Left kidney (tissue), 1 donor: ENCODE measurements at regions not wholly inside any gene's neighbourhood (a gene's known extent, or its start where the extent isn't known, plus 50 kb on each side); places are given as distances from the start of the nearest gene placed in this dataset.

Experiments used
- DNase-seq: peaks from one replicate; pipeline ENCODE4 v3.0.0-alpha.2; 2013

DNA sequence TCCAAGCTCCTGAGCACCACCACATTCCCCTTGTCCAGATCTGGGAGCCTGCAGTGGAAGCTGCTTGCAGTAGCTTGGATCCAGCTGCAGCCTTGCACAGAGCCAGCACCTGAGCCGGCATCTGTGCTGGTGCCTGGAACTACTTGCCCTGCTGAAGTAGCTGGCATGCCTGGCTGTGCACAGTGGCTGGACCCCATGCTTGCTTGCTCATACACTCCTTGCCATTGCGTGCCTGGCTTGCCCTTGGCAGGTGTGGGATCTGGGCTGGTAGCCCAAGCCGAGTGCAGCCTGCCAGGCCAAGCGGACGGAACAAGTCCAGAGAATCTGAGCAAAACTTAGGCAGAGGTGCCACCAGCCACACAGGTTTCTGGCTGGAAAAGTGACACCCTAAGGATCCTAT lies 759.9 kb downstream of the IPMK start:
- no peak for DNase-seq

DNA sequence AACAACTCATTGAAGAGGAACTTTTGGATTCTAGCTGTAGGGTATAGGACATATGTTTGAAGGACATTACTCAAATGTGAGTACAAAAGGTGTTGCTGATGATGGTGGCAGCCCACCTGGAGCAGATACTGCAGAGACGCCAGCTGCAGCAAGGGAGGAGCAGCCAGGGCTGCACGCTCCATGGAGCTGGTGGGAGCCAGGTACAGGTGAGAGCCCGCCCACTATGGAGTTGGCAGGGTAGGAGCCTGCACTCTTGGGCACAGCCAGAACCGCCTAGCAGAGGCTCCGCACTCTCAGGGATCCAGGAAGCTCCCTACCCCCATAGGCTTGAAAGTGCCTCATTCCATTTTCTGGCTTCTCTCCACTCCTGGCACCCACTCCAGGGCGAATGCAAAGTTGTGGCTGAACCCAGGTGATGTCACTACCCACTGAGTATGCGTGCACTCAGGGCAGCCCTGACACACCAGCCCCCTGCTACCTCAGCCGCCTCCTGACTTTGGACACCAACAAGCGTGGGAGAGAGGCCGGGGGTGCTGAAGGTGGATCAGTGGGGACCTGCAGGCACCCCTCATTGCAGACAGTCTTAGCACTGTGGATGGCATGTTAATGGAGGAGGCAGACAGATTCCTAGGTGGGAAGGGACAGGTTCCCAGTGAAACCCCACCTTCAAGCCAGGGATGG lies 761.1 kb downstream of the IPMK start:
- no peak for DNase-seq

DNA sequence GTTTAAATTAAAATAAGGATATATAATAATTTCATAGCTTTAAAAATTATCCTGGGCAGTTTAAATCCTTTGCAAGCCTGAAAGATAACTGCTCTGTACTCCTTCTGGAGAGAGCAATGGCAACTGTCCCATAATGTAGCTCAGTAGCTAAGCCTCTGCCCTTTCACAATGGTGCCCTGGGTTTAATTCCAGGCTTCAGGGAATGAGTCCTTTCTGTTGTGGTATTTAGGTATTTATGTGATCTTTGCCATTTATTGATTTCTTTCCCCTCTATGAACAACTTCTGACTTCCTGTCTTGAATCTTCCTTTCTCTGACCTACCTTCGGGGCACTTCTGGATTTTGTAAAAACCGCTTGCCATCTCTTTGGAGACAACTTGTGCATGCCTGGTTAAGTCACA lies 773.2 kb downstream of the IPMK start:
- DNase-seq, result no peak

DNA sequence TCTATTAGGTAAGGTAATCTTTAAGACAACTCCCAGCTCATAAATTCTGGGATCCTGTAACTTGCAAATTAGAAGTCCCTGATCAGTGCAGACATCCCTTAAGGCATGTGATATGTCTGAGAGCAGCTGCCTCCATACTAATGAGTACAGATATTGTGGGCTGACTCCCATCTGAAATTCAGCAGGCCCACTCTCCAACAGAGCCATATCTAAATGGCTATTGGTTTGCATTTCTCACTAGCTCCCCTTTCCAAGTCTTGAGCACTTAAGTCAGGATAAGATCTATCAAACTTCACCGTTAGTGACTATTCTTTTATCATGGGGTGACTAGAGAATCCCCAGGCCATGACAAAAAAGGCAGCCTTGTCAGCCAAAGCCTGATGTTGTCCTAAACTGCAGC lies 785.4 kb downstream of the IPMK start:
- no peak for DNase-seq

DNA sequence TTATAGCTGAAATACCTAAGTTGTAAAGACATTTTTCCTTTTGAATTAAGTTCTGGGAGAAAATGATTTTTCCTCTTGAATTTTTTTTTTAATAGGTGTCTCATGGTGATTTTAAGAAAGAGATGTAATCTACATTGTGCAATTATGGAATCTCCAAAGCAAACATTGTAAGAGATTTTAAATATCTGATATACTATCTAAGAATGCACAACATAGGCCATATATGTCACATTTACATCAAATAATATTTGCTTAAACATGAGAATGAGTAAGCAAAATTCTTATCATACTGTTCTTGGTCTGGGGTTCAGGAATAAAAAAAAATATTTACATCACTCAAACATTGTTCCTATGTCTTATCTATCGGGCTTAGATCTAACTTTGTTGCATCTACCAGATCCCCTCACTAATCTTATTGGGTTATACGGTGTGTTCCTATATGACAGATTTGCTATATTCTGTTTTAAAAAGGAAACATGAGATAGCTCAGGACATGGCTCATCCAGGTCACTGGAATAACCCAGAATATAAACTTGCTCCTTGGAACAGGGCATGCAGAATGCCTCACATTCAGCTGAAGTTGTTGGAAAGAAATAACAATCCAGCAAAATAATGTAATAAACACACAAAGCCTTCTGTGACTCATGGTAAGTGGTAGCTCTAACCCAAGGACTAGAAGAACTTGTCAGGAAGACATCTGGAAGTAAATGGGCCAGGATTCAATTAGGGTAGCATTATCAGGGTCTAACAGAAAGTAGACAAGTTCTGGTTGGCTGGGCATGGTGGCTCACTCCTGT lies 794.7 kb downstream of the IPMK start:
- DNase-seq, result no peak

DNA sequence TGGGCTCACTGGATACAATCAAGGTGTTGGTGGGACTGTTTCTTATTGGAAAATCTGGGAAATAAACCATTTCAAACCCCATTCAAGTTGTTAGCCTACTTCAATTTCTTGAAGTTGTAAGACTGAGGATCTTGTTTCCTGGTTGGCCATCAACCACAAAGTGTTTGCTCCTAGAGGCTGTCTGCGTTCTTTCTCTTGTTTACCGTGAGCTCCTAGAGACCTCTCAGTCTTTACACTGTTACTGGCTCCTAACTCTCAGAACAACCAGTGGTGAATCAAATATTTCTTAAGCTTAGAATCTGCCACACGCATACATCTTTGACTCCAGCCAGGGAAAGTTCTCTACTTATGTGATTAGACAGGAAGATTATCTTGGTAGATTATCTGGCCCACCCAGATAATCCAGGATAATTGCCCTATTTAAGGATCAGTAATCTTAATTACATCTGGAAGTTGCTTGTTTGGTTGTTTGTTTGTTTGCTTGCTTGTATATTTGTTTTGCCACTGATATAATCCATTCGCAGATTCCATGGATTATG lies 798.7 kb downstream of the IPMK start:
- no peak for DNase-seq

DNA sequence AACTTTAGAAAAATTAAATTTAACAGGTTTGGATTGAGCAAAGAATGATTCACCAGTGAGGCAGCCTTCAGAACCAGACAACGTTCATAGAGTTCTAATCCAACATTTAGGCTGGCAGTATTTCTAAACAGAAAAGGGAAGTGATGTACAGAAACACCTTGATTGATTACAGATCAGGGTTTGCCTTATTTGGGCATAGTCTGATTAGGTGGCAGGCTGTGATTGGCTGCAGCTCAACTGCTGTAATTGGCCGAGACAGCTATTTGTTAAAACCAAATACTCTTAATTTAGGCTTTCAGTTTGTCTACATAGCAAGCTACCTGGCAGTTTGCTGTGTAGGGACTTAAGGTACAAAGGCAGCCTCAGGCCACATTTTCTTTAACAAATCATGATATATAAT lies 802.5 kb downstream of the IPMK start:
- DNase-seq, result no peak

DNA sequence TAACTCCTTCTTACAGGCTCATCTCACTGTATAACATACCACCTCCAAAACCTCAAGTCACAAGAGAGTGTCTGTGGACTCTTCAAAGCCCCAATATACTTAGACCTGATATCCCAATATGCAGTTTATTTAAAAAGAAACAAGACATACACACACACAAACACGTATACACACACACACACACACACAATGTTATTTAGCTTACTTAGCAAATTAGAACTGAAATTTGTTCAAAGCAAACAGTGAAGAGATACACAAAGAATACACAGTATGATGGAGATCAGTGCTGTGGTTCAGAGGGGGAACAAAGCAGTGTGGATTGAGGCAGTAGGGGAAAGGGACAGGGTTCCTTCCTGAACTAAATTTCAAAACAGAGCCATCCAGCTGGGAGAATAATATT lies 807.2 kb downstream of the IPMK start:
- DNase-seq, result no peak

DNA sequence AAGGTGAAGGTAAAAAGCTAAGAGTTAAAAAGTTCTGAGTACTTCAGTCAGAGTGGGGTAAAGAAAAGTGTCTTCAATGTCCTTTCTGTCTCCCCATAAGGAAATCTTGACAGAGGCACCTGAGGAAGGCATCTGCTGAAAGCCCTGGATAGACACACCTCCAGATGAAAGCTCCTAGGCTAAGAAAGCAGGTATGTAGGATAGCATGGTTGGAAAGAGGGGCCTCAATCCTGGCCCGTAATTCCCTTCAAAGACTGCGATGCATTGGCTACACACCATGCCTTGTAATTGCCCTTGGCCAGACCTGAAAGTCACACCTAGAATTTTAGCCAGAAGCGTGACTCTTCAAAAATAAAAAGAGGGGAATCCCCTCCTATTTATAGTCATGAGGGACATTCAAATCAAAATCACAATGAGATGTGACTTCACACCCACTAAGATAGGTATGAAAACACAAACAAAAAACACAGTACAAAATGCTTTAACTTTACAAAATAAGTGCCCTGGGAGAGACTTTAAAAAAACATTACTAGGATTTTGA lies 809.7 kb downstream of the IPMK start:
- no peak for DNase-seq

DNA sequence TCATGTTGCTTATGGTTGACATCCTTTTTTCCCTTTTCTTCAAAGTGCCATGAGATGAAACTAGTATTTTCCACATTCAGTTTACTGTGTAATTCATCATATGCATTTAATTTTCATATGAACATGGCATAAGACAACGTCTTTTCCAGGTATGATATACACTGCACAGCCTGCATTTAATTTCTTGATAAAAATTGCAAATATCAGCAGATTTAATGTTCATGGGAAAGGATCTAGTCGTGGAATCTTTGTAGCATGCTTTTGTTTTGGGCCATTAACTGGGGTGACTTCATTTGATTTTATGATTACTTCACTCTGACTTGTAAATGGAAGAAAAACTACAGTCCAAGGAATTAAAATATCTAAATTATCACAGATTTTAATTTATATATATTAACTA lies 837.3 kb downstream of the IPMK start:
- no peak for DNase-seq

DNA sequence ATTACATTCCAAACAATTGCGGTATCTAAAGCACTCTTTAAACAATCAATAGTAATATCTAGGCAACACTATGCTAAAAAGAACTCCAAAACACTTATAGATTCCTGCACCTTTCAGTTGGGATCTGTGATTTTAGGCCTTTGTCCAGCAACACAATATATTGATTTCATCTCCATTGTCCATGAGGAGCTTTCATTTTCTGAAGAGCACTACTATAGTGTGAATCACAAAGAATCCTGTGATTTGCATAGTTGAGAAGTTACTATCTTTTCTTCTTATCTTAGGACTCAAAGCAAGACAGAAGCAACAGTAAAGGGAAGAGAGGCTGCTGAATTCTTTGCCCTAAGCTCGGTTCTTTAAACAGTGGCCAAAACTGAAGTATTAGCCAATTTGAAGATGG lies 846.8 kb downstream of the IPMK start:
- no peak for DNase-seq

DNA sequence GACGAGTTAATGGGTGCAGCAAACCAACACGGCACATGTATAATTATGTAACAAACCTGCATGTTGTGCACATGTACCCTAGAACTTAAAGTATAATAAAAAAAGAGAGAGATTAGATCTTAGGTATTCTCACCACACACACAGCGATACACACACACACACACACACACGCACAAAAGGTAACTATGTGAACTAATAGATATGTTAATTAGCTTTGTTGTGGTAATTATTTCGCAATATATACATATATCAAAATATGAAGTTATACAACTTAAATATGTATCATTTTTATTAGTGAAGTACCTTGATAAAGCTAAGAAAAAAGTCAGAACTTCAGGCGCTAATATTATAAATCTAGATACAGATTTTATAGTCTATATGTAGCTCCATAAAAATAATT lies 849.2 kb downstream of the IPMK start:
- no peak for DNase-seq

DNA sequence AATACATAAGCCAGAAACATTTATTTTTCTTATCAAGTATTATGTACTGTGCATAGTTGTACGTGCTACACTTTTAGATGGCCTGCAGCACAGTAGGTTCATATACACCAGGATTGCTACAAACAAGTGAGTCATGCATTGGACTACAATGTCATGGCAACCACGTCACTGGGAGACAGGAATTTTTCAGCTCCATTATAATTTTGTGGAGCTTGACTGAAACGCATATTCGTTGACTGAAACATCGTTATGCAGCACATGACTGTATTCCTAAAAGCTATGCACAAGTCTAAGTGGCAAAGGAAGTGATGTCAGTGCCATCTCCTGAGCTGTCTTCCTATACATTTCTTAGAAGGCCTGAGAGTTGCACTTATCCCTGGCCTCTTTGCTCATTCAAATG lies 871.8 kb downstream of the IPMK start:
- DNase-seq, result no peak

DNA sequence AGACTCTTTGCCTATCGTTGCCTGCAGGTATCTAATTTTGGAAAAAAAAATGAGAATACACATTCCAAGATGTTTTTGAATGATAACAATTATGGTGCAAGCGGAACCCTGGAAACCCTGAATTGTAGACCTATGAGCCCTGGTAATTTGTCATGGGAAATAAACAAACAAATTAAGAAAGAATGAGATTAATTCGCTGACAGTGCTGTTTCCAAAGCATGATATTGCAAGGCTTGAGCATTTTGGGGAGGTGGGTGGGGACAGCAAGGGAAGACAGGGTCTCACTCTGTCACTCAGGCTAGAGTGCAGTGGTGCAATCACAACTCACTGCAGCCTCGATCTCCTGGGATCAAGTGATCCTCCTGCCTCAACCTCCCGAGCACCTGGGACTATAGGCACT lies 900.3 kb downstream of the IPMK start:
- DNase-seq, result no peak

DNA sequence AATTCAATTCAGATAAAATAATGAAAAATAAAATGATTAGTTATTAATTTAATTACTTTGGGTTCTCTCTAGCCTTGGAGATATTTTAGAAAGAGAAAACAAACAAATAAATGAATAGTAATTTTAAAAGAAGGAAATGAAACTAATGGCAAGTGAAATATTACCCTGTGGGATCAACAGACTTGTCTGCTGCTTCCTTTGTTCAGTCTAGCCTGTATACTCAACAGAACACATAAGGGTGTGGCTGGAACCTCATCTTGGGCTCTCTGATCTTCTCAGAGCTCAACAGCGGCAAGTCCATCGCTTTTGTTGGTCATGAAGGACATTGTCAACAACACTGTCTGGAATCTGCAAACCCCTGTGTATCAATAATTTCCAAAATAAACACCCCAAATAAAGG lies 904.9 kb downstream of the IPMK start:
- no peak for DNase-seq

DNA sequence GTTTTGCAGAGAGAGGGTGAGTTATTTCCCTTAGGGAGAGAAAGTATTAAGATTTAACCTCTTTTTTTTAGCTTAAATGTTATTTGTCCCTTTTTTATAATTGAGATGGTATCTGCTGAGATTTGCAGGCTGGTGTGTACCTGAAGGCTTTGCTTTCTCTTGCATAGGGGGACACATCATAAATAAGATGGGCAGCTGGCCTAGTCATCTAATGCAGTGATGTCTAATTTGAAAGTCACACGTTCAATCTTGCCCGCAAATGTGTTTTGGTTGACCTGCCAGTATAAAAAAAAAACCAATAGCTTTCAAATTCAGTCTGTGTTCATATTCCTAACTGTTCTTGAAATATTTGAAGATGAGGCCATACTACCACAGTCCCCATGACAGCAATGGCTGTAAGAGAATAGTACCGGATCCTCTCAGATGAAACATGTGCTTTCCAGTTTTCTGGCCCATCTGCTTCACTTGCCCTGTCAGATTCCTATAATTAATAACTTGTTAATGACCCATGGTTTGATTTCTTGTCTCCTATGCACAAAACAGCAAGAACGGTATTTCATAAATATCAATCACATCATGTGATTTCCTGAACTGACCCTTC lies 914.2 kb downstream of the IPMK start:
- no peak for DNase-seq

DNA sequence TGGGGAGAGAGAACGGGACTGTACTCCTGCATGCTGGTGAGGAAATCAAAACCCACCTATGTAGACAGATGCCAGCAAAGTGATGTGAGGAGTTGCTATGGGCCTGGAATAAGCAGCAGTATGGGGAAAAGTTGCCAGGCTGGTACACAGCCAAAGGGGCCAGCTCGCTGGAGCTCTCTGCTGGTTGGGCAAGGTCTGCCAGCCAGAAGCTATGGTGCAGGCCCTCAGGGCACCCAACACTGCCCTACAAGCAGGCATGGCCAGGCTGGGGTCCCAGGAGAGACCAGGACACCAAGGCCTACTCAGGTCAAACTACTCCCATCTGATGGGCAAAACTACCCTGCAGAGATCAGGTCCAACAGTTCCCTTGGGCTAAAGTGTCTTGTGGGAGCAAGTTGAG lies 916.6 kb downstream of the IPMK start:
- no peak for DNase-seq

DNA sequence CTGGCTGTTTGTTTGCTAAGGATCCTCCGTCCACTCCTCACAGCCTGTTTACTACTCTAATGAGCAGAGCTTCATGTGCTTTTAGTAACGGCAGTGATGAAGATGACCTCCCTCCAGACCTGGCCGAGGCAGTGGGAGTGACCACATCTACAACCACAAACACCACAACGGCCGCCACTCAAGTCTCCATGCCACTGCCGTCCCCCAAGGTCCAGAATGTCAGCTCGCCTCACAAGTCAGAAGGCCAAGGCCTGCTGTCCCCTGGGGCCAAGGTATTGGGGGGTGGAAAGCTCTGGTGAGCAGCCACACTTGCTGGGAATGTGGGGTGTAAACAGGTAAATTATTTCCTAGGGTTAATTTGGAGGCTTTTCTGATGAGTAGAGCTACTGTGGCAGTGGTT lies 926.4 kb downstream of the IPMK start:
- DNase-seq, result no peak

DNA sequence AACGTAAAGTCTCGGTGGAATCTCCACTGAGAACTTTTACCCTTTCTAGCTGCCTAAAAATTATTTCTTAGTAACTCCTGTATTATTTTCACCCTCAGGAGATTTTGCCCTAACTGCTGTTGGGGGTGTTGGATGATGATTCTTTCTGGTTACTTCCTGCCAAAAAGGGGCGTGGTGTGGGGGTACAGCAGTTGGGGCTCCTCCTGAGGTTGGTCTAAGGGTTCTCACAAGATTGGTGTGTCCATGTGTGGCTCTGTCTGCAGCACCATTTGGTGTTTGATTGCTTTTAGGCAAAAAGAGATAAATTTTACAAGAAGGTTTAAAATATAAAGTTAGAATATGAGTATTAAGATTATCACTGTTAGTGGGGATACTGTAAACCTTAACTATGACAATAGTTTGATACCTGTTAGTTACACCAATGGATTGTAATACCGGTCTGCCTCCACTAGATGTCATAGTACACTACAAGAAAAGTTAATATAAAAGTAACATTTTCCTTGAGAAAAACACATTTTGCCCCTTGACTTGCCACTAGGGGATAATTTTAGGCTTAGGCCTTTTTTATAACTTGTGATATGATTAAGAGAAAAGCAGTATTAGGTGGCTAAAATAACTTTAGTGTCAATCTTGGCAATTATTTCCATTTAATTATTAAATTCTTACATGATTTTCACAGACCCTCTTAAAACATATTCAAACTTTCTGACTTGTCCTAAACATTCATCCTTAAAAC lies 928.7 kb downstream of the IPMK start:
- peak; percentile 19 for DNase-seq

DNA sequence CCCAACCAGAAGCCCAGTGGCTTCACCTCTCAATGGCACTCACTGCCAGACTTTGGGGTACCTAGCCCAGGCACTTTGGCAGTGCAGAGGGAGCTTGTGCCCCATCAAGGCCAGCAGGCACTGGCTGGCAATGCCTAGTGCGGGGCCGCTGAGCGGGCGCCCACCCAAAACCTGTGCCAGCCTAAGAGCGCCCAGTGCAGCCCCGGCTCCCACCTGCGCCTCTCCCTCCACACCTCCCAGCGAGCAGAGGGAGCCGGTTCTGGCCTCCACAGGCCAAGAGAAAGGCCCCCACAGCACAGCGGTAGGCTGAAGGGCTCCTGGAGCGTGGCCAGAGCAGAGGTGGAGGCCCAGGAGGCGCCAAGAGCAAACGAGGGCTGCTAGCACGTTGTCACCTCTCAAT lies 930.8 kb downstream of the IPMK start:
- DNase-seq, result no peak

DNA sequence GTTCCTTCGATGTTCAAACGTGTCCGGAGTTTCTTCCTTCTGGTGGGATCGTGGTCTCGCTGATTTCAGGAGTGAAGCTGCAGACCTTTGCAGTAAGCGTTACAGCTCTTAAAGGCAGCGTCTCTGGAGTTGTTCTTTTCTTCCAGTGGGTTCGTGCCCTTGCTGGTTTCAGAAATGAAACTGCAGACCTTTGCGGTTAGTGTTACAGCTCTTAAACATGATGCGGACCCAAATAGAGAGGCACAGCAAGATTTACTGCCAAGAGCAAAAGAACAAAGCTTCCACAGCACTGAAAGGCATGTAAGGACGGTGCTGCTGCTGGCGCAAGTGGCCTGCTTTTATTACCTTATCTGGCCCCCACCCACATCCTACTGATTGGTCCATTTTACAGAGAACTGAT lies 931.4 kb downstream of the IPMK start:
- peak; percentile 20 for DNase-seq

DNA sequence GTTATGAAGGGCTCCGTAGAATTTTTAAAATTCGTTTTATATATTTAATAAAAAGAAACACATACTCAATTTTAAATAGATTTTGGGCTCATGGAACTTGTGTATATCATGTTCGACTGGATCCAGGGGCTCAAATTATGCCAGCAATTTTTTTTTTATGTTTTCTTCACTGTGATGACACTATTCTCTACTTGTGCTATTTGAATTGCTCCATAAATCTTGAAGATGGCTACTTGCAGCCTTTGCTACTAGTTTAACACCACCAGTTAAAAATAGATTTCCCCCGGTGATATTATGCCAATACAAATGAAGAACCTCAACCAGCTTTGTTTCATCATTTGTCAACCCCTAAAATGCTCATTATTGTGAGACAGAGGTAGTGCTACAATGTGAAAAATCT lies 933.2 kb downstream of the IPMK start:
- no peak for DNase-seq
